HG03064 (cell line): ENCODE measurements at regions not wholly inside any gene's neighbourhood (a gene's known extent, or its start where the extent isn't known, plus 50 kb on each side); places are given as distances from the start of the nearest gene placed in this dataset.

Experiments
- ATAC-seq: cut with Tn5 transposase; IDR thresholded peaks from one replicate; pipeline ENCODE4 v1.9.1; 2021; ENCODE audit warnings: low read depth; ENCODE audit not compliant: unreplicated experiment

- ATAC-seq: no peak
These were observed 265.8 kb upstream of the TAC1 start for GRCh38 chr7:97466071-97466470.

- ATAC-seq: no peak
These were observed 264.7 kb upstream of the TAC1 start for GRCh38 chr7:97466999-97467740.

- no peak for ATAC-seq
These were observed 263.4 kb upstream of the TAC1 start for GRCh38 chr7:97468493-97468892.

GRCh38 chr7:97470726-97471125 lies 261.2 kb upstream of the TAC1 start:
- no peak for ATAC-seq

GRCh38 chr7:97471491-97471890 lies 260.4 kb upstream of the TAC1 start:
- no peak for ATAC-seq

GRCh38 chr7:97479740-97480290 lies 252.1 kb upstream of the TAC1 start:
- no peak for ATAC-seq

- ATAC-seq: no peak
These were observed 251.0 kb upstream of the TAC1 start for GRCh38 chr7:97480772-97481390.

GRCh38 chr7:97495487-97495886 lies 236.4 kb upstream of the TAC1 start:
- ATAC-seq: no peak

GRCh38 chr7:97499204-97499603 lies 232.7 kb upstream of the TAC1 start:
- ATAC-seq: no peak

- no peak for ATAC-seq
These were observed 228.4 kb upstream of the TAC1 start for GRCh38 chr7:97503367-97504094.

- ATAC-seq: no peak
These were observed 225.2 kb upstream of the TAC1 start for GRCh38 chr7:97506728-97507127.

GRCh38 chr7:97512441-97513207 lies 219.3 kb upstream of the TAC1 start:
- no peak for ATAC-seq

- ATAC-seq: no peak
These were observed 218.6 kb upstream of the TAC1 start for GRCh38 chr7:97513326-97513725.

GRCh38 chr7:97541188-97541587 lies 190.7 kb upstream of the TAC1 start:
- no peak for ATAC-seq

- ATAC-seq: no peak
These were observed 175.9 kb upstream of the TAC1 start for GRCh38 chr7:97555857-97556421.

- no peak for ATAC-seq
These were observed 166.2 kb upstream of the TAC1 start for GRCh38 chr7:97565665-97566064.

GRCh38 chr7:97573065-97573464 lies 158.8 kb upstream of the TAC1 start:
- ATAC-seq: no peak

GRCh38 chr7:97576043-97576442 lies 155.8 kb upstream of the TAC1 start:
- no peak for ATAC-seq

- ATAC-seq: no peak
These were observed 153.7 kb upstream of the TAC1 start for GRCh38 chr7:97578225-97578624.

GRCh38 chr7:97580205-97580604 lies 151.7 kb upstream of the TAC1 start:
- no peak for ATAC-seq
